SH-SY5Y (cell line): ENCODE measurements at regions not wholly inside any gene's neighbourhood (a gene's known extent, or its start where the extent isn't known, plus 50 kb on each side); places are given as distances from the start of the nearest gene placed in this dataset.

ENCODE experiments used
- GATA2 ChIP-seq: IDR thresholded peaks from 2 replicates; pipeline ENCODE4 v1.6.1; 2011; ENCODE audit warnings: mild to moderate bottlenecking, low read depth, low read length
- GATA3 ChIP-seq: IDR thresholded peaks from 2 replicates; pipeline ENCODE4 v1.6.1; 2011; ENCODE audit warnings: low read depth, mild to moderate bottlenecking, low read length, moderate library complexity

DNA sequence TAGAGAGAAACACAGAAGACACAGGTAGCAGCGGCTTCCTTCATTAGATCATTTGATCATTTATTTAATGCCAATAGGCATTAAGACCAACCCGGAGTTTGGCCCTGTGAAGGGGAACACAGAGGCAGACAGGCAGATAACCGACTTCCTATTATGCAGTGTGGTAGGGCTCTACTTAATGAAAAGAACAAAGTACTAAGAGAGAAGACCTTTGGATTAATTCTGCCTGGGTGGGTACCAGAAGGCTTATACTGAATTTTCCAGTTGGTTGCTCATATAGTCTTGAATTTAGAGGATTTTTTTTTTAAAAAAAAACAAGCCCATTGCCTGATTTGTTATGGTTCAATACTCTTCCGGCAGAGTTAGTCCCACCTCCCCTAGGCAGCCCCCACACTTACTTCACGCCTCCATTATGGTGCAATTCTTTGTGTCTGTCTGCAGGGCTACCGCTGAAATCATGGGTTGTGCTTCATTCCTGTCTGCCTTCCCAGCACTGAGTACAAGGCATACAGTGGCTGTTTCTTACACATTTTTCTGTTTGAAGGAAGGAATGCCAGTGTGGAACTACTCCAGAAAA is 244.3 kb upstream of the APCDD1 start:
- TF ChIP-seq GATA2 (no peak), GATA3 (no peak)
